Fibroblast of the aortic adventitia (primary cell): ENCODE measurements at regions not wholly inside any gene's neighbourhood (a gene's known extent, or its start where the extent isn't known, plus 50 kb on each side); places are given as distances from the start of the nearest gene placed in this dataset.

Experiments
- DNase-seq: peaks from one replicate; pipeline ENCODE4 v3.0.0-alpha.2; 2010; ENCODE audit warnings: low read depth
- H3K4me3 ChIP-seq: 2 replicates; pipeline ENCODE4 v1.5.1; 2011; ENCODE audit warnings: low read depth, mild to moderate bottlenecking, control low read depth, low read length, moderate library complexity
- CTCF ChIP-seq: IDR thresholded peaks from 2 replicates; pipeline ENCODE4 v1.5.1; 2011; ENCODE audit warnings: mild to moderate bottlenecking, low read length, control low read depth, inconsistent platforms; ENCODE audit not compliant: insufficient read depth

- no peak overlapping the region for H3K4me3 ChIP-seq
- DNase-seq, result no peak
- no peak for TF ChIP-seq CTCF
These were observed 1142.9 kb downstream of the SORCS3 start for GRCh38 chr10:105783936-105784483.

- TF ChIP-seq CTCF, result no peak
- no peak overlapping the region for H3K4me3 ChIP-seq
- DNase-seq, result no peak
These were observed 1133.8 kb downstream of the SORCS3 start for GRCh38 chr10:105774881-105775280.

- DNase-seq, result no peak
- TF ChIP-seq CTCF, result no peak
- no peak overlapping the region for H3K4me3 ChIP-seq
These were observed 1133.3 kb downstream of the SORCS3 start for GRCh38 chr10:105774351-105774750.

DNA sequence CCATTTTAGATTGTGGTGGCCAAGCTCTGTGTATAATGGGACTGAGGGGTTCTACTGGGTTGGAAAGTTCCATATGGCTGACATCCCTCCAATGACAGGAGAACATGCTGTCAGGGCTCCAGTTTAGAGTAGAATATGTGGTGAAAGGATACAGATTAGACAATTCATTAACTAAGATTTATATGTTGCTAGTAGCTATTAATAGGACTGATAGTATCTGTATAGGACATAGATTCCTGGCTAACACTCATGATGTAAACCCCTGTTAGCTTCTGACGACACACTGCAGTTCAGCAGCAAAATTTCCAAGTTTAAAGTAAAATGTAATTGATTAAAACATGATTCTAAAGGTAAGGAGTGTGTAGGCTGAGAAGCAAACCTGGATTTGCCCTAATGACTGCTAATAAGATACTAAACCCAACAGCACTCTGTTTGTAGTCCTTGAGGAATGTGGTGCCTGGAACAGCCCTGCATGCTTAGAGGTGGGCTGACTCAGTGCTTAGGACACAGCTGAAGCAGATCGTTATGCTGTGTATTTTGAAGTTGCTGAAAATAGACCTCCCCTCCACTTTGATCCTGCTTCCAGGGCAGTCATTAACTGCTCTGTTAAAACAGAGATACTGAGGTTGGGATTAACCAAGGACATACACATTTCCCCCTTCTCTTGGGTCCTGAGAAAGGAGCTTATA lies 1129.6 kb downstream of the SORCS3 start:
- DNase-seq, result no peak
- TF ChIP-seq CTCF, result no peak
- H3K4me3 ChIP-seq, result no peak overlapping the region

DNA sequence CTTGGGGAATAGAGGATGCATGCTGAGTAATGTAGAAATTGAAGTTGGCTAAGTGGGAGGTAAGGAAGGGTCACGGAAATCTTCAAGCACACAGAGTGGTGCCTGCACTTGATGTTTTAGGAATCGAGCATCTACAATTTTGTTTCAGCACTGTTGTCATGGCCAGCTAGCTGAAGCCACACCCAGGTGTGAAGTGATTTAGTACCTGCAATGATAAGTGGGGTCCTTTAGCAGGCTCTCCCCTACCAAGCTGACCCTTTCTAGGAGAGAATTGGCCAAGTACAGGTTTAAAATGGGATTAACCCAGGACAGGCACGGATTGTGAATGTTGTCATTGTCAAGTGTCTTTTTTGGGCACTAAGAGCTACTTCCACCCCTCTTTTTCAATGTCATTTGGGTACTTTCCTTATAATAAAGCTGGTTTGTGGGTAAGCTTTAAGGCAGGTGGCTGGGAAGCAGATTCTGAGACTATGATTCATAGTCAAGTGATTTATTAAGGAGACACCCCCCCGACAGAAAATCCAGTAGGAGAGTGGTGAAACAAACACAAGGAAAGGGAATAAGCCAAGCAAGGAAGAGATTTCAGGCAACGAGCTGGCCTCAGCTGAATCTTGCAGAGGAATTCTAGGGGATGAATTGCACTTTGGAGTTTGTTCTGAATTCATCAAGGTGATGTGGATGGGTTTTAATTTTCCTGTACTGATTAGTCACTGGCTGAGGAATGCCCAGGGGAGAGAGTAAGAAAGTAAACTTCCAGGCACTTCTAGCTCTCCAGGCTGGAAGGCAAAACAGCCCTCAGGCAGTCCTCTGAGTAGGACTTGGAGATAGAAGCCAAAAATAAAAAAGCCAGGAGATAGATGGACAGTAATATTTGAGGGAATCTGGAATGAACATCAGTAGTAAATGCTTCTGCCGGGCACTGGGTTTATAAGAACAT lies 1128.4 kb downstream of the SORCS3 start:
- H3K4me3 ChIP-seq, result no peak overlapping the region
- TF ChIP-seq CTCF, result no peak
- no peak for DNase-seq

DNA sequence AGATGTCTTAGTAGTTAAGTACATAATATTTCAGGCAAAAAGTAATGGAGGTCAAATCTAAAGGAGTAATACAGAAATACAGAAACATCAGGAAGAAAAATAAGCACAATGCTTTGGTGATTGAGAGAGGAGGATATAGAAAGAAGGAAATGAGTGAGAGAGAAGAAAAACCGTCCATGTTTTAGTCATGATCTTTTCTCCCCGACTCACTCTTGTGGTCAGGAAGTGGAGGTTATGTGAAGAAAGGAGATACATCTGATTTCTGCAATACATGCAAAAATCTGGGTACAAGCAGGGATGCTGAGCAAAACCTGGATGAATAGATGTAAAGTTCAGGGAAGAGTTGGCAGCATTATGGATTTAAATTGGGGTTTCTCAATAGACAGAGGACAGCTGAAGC lies 1122.5 kb downstream of the SORCS3 start:
- no peak overlapping the region for H3K4me3 ChIP-seq
- TF ChIP-seq CTCF, result no peak

More for the DNA sequence above, 1122.5 kb downstream of the SORCS3 start:
- no peak for DNase-seq
